ENCODE measurements at regions not wholly inside any gene's neighbourhood (a gene's known extent, or its start where the extent isn't known, plus 50 kb on each side); places are given as distances from the start of the nearest gene placed in this dataset.
"Not testable (repeated sequence)": the region's sequence is repeated elsewhere in the genome, so short reads cannot be mapped to it uniquely, and the experiment has no call there.

GRCh38 chr3:145457825-145458552 lies 703.0 kb downstream of the PLOD2 start (continued):
- TF ChIP-seq ETS1 (IDR thresholded peaks at IDR 0.05) (no peak), EZH2 (IDR thresholded peaks at IDR 0.05; ENCODE audit: low read depth, unreplicated experiment) (no peak), ZNF114 (CRISPR knock-in tag; IDR thresholded peaks at IDR 0.05) (no peak), NANOG (IDR thresholded peaks at IDR 0.05; ENCODE audit: borderline replicate concordance) (no peak), STAT1 (IDR thresholded peaks at IDR 0.05; ENCODE audit: unreplicated experiment) (no peak)
- TF ChIP-seq, protein P1, sequence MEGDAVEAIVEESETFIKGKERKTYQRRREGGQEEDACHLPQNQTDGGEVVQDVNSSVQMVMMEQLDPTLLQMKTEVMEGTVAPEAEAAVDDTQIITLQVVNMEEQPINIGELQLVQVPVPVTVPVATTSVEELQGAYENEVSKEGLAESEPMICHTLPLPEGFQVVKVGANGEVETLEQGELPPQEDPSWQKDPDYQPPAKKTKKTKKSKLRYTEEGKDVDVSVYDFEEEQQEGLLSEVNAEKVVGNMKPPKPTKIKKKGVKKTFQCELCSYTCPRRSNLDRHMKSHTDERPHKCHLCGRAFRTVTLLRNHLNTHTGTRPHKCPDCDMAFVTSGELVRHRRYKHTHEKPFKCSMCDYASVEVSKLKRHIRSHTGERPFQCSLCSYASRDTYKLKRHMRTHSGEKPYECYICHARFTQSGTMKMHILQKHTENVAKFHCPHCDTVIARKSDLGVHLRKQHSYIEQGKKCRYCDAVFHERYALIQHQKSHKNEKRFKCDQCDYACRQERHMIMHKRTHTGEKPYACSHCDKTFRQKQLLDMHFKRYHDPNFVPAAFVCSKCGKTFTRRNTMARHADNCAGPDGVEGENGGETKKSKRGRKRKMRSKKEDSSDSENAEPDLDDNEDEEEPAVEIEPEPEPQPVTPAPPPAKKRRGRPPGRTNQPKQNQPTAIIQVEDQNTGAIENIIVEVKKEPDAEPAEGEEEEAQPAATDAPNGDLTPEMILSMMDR (conservative IDR thresholded peaks at IDR 0.05; ENCODE audit: low read depth in 2 of 2) = no peak

GRCh38 chr3:145459681-145460080 lies 701.3 kb downstream of the PLOD2 start:
- not testable (repeated sequence) for DNase-seq (ENCODE audit: low spot score); H3K4me1 Mint-ChIP-seq; H3K4me3 Mint-ChIP-seq

GRCh38 chr3:145471976-145472375 lies 689.0 kb downstream of the PLOD2 start:
- Histone ChIP-seq H3F3A (replicated peaks; ENCODE audit: low read depth) (no peaks in the 10 kb centered on the region), H3K27ac (ENCODE audit: low read depth) (no peak overlapping the region), H3K4me1 (ENCODE audit: insufficient read depth) (no peaks in the 10 kb centered on the region), H3K27me3 (ENCODE audit: insufficient read depth) (no peaks in the 10 kb centered on the region), H3K4me3 (no peak overlapping the region), H2AFZ (no peak overlapping the region), H3K4me2 (no peak overlapping the region), H3K36me3 (ENCODE audit: insufficient read depth) (no peaks in the 10 kb centered on the region), H3K9me2 (ENCODE audit: insufficient read depth) (no peaks in the 10 kb centered on the region), H3K79me2 (replicated peaks; ENCODE audit: insufficient read depth) (no peaks in the 10 kb centered on the region), H4K20me1 (replicated peaks; ENCODE audit: insufficient read depth) (no peaks in the 10 kb centered on the region)
- DNase-seq (ENCODE audit: low spot score) (no peak), ATAC-seq (no peak)
- Mint-ChIP-seq H3K27ac (no peak overlapping the region), H3K36me3 (ENCODE audit: low read depth) (peaks cover 14% of the 10 kb centered on the region; the same call in 2 of the 3 replicates), H3K9me3 (peaks cover 25% of the 10 kb centered on the region; the same call in 2 of the 3 replicates), H3K27me3 (ENCODE audit: insufficient read depth, low read depth, poor library complexity) (no peaks in the 10 kb centered on the region), H3K4me1 (no peaks in the 10 kb centered on the region), H3K4me3 (no peak overlapping the region)
- no peak for TF ChIP-seq ZNF331 (CRISPR knock-in tag; IDR thresholded peaks at IDR 0.05; ENCODE audit: low read depth)
- no peak for TF ChIP-seq EZH2 (IDR thresholded peaks at IDR 0.05; ENCODE audit: low read depth, unreplicated experiment)
- no peak for TF ChIP-seq ETS1 (IDR thresholded peaks at IDR 0.05)
- no peak for TF ChIP-seq NANOG (IDR thresholded peaks at IDR 0.05; ENCODE audit: borderline replicate concordance)
- TF ChIP-seq, protein P2, sequence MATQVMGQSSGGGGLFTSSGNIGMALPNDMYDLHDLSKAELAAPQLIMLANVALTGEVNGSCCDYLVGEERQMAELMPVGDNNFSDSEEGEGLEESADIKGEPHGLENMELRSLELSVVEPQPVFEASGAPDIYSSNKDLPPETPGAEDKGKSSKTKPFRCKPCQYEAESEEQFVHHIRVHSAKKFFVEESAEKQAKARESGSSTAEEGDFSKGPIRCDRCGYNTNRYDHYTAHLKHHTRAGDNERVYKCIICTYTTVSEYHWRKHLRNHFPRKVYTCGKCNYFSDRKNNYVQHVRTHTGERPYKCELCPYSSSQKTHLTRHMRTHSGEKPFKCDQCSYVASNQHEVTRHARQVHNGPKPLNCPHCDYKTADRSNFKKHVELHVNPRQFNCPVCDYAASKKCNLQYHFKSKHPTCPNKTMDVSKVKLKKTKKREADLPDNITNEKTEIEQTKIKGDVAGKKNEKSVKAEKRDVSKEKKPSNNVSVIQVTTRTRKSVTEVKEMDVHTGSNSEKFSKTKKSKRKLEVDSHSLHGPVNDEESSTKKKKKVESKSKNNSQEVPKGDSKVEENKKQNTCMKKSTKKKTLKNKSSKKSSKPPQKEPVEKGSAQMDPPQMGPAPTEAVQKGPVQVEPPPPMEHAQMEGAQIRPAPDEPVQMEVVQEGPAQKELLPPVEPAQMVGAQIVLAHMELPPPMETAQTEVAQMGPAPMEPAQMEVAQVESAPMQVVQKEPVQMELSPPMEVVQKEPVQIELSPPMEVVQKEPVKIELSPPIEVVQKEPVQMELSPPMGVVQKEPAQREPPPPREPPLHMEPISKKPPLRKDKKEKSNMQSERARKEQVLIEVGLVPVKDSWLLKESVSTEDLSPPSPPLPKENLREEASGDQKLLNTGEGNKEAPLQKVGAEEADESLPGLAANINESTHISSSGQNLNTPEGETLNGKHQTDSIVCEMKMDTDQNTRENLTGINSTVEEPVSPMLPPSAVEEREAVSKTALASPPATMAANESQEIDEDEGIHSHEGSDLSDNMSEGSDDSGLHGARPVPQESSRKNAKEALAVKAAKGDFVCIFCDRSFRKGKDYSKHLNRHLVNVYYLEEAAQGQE (IDR thresholded peaks at IDR 0.05; ENCODE audit: unreplicated experiment) = no peak
- TF ChIP-seq ZNF114 (CRISPR knock-in tag; IDR thresholded peaks at IDR 0.05) = no peak
- TF ChIP-seq JUNB (IDR thresholded peaks at IDR 0.05; ENCODE audit: unreplicated experiment) = no peak

More at GRCh38 chr3:145459681-145460080, 701.3 kb downstream of the PLOD2 start:
- not testable (repeated sequence) for H3K27me3 ChIP-seq (ENCODE audit: insufficient read depth); H2AFZ ChIP-seq; H3K27ac Mint-ChIP-seq; H3K36me3 Mint-ChIP-seq (ENCODE audit: low read depth); H3K79me2 ChIP-seq (replicated peaks; ENCODE audit: insufficient read depth); H3K36me3 ChIP-seq (ENCODE audit: insufficient read depth); ATAC-seq; H3K27me3 Mint-ChIP-seq (ENCODE audit: insufficient read depth, low read depth, poor library complexity); H3K4me2 ChIP-seq; H3K9me3 Mint-ChIP-seq; H3F3A ChIP-seq (replicated peaks; ENCODE audit: low read depth); H3K4me1 ChIP-seq (ENCODE audit: insufficient read depth); H3K27ac ChIP-seq (ENCODE audit: low read depth); H4K20me1 ChIP-seq (replicated peaks; ENCODE audit: insufficient read depth); H3K4me3 ChIP-seq; H3K9me2 ChIP-seq (ENCODE audit: insufficient read depth)
